NOMO-1 treated with dmso at 0.1 percent for 144 hours (cell line): ENCODE measurements at regions not wholly inside any gene's neighbourhood (a gene's known extent, or its start where the extent isn't known, plus 50 kb on each side); places are given as distances from the start of the nearest gene placed in this dataset.
"Not testable (repeated sequence)": the region's sequence is repeated elsewhere in the genome, so short reads cannot be mapped to it uniquely, and the experiment has no call there.

ENCODE experiments used
- DNase-seq: peaks from one replicate; lab custom pipeline; 2025; ENCODE audit not compliant: unreplicated experiment; lab: John Stamatoyannopoulos, UW

GRCh38 chr20:48213635-48214034, 428.4 kb upstream of the SULF2 start:
- DNase-seq, result not testable (repeated sequence)

- DNase-seq, result no peak
These were observed 427.7 kb upstream of the SULF2 start for GRCh38 chr20:48212806-48213509.

GRCh38 chr20:48211847-48212246, 426.6 kb upstream of the SULF2 start:
- no peak for DNase-seq

GRCh38 chr20:48211238-48211637, 426.0 kb upstream of the SULF2 start:
- DNase-seq, result no peak

- DNase-seq, result no peak
These were observed 425.1 kb upstream of the SULF2 start for GRCh38 chr20:48210111-48211027.

- no peak for DNase-seq
These were observed 423.8 kb upstream of the SULF2 start for GRCh38 chr20:48209102-48209501.

- no peak for DNase-seq
These were observed 422.9 kb upstream of the SULF2 start for GRCh38 chr20:48208176-48208575.

GRCh38 chr20:48207505-48207904, 422.2 kb upstream of the SULF2 start:
- DNase-seq, result no peak

- DNase-seq, result no peak
These were observed 420.5 kb upstream of the SULF2 start for GRCh38 chr20:48205786-48206185.

- DNase-seq, result no peak
These were observed 420.1 kb upstream of the SULF2 start for GRCh38 chr20:48205281-48205782.

GRCh38 chr20:48204499-48204898, 419.2 kb upstream of the SULF2 start:
- DNase-seq, result no peak

- DNase-seq, result no peak
These were observed 418.0 kb upstream of the SULF2 start for GRCh38 chr20:48203252-48203651.

- no peak for DNase-seq
These were observed 417.2 kb upstream of the SULF2 start for GRCh38 chr20:48202334-48203113.

GRCh38 chr20:48201885-48202284, 416.6 kb upstream of the SULF2 start:
- DNase-seq, result no peak

GRCh38 chr20:48201188-48201587, 415.9 kb upstream of the SULF2 start:
- no peak for DNase-seq

GRCh38 chr20:48198929-48199451, 413.7 kb upstream of the SULF2 start:
- no peak for DNase-seq

- no peak for DNase-seq
These were observed 411.8 kb upstream of the SULF2 start for GRCh38 chr20:48197066-48197465.

- DNase-seq, result no peak
These were observed 411.2 kb upstream of the SULF2 start for GRCh38 chr20:48196486-48196885.

- DNase-seq, result no peak
These were observed 410.7 kb upstream of the SULF2 start for GRCh38 chr20:48196001-48196400.

GRCh38 chr20:48195121-48195870, 410.0 kb upstream of the SULF2 start:
- DNase-seq, result no peak
